ENCODE measurements at regions not wholly inside any gene's neighbourhood (a gene's known extent, or its start where the extent isn't known, plus 50 kb on each side); places are given as distances from the start of the nearest gene placed in this dataset.

DNA sequence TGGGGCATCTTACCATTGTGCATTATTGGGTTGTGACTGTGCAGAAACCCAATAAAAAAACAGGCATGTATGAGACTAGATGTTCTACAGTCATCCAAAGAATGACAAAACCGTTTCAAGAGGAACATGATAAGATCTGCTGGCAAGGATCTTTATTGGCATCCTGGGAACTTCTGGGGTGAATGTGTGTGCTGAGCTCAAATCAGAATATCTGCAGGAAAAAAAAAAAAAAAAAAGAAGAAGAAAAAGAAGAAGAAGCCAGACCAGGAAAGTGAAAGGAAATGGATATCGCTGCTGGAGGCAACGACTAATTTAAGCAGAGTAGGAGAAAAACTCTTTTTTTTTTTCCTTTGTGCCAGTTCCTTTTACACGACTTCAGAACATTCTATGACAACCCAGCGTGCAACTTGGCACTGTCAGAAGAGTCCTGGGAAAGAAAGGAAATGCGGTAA, 484.2 kb upstream of the BOD1L1 start:
- DNase-seq (ENCODE audit: low read depth) = peak; percentile 61
- H3K4me3 ChIP-seq (ENCODE audit: control insufficient read depth, low read depth, low read length) = peak overlapping the region; percentile 24
- TF ChIP-seq, protein P1, sequence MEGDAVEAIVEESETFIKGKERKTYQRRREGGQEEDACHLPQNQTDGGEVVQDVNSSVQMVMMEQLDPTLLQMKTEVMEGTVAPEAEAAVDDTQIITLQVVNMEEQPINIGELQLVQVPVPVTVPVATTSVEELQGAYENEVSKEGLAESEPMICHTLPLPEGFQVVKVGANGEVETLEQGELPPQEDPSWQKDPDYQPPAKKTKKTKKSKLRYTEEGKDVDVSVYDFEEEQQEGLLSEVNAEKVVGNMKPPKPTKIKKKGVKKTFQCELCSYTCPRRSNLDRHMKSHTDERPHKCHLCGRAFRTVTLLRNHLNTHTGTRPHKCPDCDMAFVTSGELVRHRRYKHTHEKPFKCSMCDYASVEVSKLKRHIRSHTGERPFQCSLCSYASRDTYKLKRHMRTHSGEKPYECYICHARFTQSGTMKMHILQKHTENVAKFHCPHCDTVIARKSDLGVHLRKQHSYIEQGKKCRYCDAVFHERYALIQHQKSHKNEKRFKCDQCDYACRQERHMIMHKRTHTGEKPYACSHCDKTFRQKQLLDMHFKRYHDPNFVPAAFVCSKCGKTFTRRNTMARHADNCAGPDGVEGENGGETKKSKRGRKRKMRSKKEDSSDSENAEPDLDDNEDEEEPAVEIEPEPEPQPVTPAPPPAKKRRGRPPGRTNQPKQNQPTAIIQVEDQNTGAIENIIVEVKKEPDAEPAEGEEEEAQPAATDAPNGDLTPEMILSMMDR (conservative IDR thresholded peaks at IDR 0.05; ENCODE audit: control insufficient read depth, insufficient read depth, low read depth, low read length) = no peak

GRCh38 chr4:14115106-14115505, 487.6 kb upstream of the BOD1L1 start:
- no peak for DNase-seq (ENCODE audit: low read depth)
- TF ChIP-seq, protein P1 (conservative IDR thresholded peaks at IDR 0.05; ENCODE audit: control insufficient read depth, insufficient read depth, low read depth, low read length) = no peak
- H3K4me3 ChIP-seq (ENCODE audit: control insufficient read depth, low read depth, low read length) = no peak overlapping the region

DNA sequence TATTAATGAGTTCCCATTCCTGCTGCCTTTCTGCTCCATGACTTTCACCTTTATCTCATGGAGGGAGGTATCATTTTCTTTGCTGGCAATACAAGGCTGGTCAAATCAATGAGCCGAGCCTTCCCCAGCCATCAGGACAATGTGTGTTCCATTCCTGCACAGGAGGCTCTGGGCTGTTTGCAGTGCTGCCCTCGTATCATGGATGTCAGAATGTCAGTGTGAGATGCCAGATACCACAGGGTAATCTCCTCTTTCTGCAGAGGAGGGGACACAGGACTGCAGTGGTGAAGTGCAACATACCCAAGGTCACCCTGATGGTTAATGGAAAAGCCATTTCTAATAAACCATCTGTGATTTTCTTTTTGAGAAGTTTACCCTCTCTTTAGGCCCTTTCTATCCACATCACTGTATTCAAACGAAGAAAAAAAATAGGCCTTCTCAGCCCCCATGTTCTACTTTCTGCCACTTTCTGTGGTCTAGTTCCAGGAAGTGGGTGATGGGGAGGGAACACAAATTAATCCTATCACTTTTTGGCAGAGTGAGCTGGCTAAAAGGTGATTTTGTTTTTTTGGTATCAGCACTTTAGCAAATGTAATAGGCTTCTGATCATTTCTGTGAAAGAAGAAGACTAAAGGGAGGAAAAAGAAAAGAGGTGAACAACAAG, 490.2 kb upstream of the BOD1L1 start:
- no peak for DNase-seq (ENCODE audit: low read depth)
- TF ChIP-seq, protein P1 (conservative IDR thresholded peaks at IDR 0.05; ENCODE audit: control insufficient read depth, insufficient read depth, low read depth, low read length) = no peak
- no peak overlapping the region for H3K4me3 ChIP-seq (ENCODE audit: control insufficient read depth, low read depth, low read length)

DNA sequence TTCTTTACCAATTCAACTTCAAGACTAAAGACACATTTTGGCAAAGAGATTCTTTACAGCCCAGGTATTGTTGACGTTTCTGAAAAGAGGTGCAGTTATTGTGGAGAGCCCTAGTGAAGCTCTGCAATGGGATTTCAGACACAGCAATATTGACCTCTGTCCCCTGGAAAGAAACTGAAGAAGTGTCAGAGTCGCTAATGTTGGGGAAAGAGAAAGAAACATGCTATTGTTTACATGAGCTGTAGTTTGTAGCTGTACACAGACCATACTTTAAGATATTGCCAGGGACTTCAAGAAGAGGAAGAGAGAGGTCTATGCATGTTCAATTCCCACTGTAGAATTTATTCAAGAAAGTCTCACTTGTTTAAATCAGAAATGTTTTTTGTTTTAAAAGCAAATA, 497.3 kb upstream of the BOD1L1 start:
- DNase-seq (ENCODE audit: low read depth) = no peak
- TF ChIP-seq, protein P1 (conservative IDR thresholded peaks at IDR 0.05; ENCODE audit: control insufficient read depth, insufficient read depth, low read depth, low read length) = no peak
- no peak overlapping the region for H3K4me3 ChIP-seq (ENCODE audit: control insufficient read depth, low read depth, low read length)

DNA sequence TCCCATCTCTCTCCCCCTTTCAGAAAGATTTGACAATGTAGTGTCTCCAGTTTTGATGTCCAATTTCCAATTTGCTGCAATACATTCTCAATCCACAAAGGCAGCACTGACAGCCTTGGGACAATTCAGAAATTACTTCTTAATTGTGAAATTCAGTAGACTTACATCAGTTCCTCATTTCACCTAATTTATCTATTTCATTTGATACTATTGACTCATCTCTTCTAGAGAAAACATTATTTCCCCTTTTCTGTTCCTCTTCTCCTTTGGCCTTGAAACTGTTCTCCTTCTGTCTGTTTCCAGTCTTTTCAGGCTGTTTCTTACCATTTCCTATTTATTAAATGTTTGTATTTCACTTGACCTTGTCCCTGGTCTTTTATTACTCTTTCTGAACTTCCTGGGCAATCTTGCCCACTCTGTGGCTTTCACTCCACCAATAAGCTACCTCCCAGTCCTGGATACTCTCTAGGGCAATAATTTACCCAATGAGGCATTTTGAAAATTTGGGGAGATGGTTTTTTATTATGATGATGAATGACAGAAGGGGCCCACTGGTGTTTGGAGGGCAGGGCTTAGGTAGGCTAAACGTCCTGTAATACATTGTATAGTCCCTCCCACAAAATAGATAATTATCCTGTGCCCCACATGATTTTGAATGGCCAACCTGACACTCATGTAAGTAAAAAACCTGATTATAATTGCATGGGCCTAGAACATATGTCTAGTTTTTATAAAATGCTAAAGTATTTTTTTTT, 498.0 kb upstream of the BOD1L1 start:
- TF ChIP-seq, protein P1 (conservative IDR thresholded peaks at IDR 0.05; ENCODE audit: control insufficient read depth, insufficient read depth, low read depth, low read length) = no peak
- peak; percentile 19 for DNase-seq (ENCODE audit: low read depth)
- H3K4me3 ChIP-seq (ENCODE audit: control insufficient read depth, low read depth, low read length) = no peak overlapping the region

GRCh38 chr4:14130551-14130950, 503.0 kb upstream of the BOD1L1 start:
- TF ChIP-seq, protein P1 (conservative IDR thresholded peaks at IDR 0.05; ENCODE audit: control insufficient read depth, insufficient read depth, low read depth, low read length) = no peak
- no peak overlapping the region for H3K4me3 ChIP-seq (ENCODE audit: control insufficient read depth, low read depth, low read length)
- no peak for DNase-seq (ENCODE audit: low read depth)

Measured in fibroblast of mammary gland (primary cell).